GM18519 (cell line): ENCODE measurements at regions not wholly inside any gene's neighbourhood (a gene's known extent, or its start where the extent isn't known, plus 50 kb on each side); places are given as distances from the start of the nearest gene placed in this dataset.

Experiments
- ATAC-seq: cut with Tn5 transposase; IDR thresholded peaks from one replicate; pipeline ENCODE4 v1.9.1; 2021; ENCODE audit warnings: mild to moderate bottlenecking, moderate library complexity; ENCODE audit not compliant: unreplicated experiment, low FRiP score

GRCh38 chr12:92221656-92222315 is 76.1 kb upstream of the BTG1 start:
- ATAC-seq, result no peak

- ATAC-seq, result no peak
Measured at GRCh38 chr12:92218394-92219077, 72.9 kb upstream of the BTG1 start.

- ATAC-seq, result no peak
Measured at GRCh38 chr12:92216092-92216491, 70.4 kb upstream of the BTG1 start.

GRCh38 chr12:92215358-92215757 is 69.7 kb upstream of the BTG1 start:
- ATAC-seq, result no peak

- no peak for ATAC-seq
Measured at GRCh38 chr12:92213166-92213565, 67.5 kb upstream of the BTG1 start.

- ATAC-seq, result peak; percentile 52
Measured at GRCh38 chr12:92210071-92210470, 64.4 kb upstream of the BTG1 start.

GRCh38 chr12:92208613-92209121 is 63.0 kb upstream of the BTG1 start:
- peak; percentile 52 for ATAC-seq

GRCh38 chr12:92206596-92206995 is 61.0 kb upstream of the BTG1 start:
- ATAC-seq, result no peak

- ATAC-seq, result no peak
Measured at GRCh38 chr12:92206011-92206410, 60.4 kb upstream of the BTG1 start.

- ATAC-seq, result no peak
Measured at GRCh38 chr12:92199819-92200576, 54.4 kb upstream of the BTG1 start.

- no peak for ATAC-seq
Measured at GRCh38 chr12:92197815-92198214, 52.2 kb upstream of the BTG1 start.

GRCh38 chr12:92196368-92196767 is 50.7 kb upstream of the BTG1 start:
- no peak for ATAC-seq
